Activated CD4-positive, alpha-beta T cell treated with anti-CD3 and anti-CD28 coated beads, Interleukin-2, Interleukin-4, amounts not matched to agents 100 ng/mL and 50 ng/mL, durations not matched to agents 16 hours and 8 hours (primary cell): ENCODE measurements at regions not wholly inside any gene's neighbourhood (a gene's known extent, or its start where the extent isn't known, plus 50 kb on each side); places are given as distances from the start of the nearest gene placed in this dataset.
"Not testable (repeated sequence)": the region's sequence is repeated elsewhere in the genome, so short reads cannot be mapped to it uniquely, and the experiment has no call there.

Source experiments
- DNase-seq: peaks from one replicate; pipeline ENCODE4 v3.0.0-alpha.2; 2020; ENCODE audit warnings: low spot score

DNA sequence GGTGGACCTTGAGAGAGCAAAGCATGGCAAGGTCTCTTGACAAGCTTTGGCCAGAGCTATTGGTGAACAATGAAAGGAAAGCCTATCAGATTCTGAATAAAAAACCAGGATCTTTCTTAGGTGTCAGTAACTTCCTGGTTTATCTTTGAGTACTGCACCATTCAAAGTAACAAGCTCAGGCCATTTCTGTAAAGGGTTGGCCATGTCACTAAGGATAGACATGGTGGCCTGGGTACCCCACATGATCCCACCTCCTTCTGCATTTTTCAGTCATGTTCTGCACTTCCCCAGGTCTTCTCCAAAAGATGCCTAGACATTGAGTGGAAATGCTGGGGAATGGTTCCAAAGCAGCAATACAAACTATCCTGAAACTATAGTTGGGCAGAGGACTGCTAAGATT, 242.0 kb downstream of the ARHGAP12 start:
- no peak for DNase-seq

DNA sequence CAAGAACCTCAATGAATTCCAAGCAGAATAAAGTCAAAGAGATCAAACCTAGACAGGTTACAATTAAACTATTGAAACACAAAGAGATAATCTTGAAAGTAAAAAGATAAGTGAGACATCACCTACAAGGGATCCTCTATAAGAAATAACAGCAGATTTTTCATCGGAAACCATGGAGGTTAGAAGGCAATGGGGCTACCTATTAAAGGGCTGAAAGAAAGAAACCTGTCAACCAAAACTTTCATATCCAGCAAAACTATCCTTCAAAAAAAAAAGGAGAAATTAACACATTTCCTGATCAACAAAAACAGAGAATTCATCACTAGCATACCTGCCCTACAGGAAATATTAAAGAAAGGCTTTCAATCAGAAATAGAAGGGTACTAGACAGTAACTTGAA, 244.9 kb downstream of the ARHGAP12 start:
- no peak for DNase-seq

DNA sequence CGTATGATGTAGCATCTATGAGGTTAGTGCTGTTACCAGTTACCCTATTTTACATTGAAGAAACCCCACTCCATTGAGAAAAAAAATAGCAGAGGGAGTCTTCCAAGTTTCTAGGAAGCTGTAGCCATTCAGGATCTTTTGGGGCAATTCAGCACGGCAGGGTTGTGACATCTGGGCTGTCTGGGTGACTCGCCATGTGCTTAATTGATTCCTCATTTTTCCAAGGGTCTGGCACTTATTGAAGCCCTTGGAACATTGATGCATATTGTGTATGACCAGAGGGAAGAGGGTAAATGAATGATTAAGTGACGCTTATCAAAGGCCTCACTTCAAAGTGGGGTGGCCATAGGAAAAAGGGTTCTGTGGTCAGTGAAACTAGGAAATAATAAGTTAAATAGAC, 248.7 kb downstream of the ARHGAP12 start:
- no peak for DNase-seq

DNA sequence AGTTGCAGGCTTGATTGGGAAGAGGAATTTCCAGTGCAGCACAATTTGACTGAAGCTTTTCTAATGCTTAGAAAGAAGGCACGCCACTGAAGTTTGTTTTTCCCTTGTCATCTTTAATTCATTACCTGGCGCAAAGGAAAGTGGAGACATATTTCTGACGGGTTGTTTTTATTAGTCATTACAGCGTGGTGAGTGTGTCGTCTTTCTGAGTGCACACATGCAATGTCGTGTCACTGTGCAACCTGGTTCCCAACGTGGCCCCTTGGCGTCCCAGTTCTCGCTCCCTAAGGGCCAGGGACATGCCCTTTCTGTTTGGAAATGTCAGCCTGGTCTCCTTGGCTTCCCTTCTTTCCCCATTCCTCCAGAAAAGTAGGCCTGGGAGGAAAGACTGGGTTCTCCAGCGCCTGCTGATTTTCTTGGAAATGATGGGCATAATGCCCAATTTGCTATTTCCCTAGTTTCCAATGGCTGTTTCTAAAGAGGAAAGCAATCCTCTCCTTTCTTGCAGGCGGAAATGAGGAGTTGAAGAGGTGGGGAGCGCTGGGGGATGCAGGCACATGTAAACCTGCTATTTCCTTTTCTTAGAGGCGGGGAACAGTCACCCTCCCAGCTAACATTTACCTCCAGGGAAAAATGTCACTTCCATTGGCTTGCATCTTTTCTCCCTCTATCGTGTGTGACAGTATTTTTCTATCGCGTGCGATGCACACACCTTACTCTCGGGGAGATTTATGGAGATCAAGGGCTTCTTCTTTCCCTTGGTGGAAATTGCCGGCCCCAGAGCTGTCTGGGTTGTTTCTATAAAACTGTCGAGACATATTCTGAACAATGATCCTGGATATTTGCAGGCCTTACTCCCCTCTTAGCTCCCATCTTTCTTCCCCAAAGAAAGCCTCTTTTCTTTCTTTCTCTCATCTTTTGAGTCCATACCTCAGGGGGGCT, 249.8 kb downstream of the ARHGAP12 start:
- DNase-seq: no peak

DNA sequence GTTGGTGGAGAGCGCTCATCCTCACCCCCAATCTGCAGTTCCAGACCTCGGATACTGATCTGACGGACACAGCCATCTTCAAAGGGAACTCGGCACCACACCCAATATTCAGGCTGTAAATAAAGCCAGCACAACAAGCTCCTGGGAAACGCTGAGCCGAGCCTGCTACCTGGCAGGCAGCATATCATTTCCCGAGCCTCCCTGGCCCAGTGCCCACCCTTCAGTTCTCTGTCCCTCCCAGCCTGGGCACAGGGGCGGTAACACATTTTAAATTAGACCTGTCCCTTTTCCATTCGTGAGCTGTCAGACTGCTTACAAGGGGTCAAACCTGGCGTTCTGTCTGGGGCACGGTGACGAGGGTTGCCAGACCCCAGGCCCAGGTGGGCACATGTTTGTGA, 250.5 kb downstream of the ARHGAP12 start:
- DNase-seq: no peak

DNA sequence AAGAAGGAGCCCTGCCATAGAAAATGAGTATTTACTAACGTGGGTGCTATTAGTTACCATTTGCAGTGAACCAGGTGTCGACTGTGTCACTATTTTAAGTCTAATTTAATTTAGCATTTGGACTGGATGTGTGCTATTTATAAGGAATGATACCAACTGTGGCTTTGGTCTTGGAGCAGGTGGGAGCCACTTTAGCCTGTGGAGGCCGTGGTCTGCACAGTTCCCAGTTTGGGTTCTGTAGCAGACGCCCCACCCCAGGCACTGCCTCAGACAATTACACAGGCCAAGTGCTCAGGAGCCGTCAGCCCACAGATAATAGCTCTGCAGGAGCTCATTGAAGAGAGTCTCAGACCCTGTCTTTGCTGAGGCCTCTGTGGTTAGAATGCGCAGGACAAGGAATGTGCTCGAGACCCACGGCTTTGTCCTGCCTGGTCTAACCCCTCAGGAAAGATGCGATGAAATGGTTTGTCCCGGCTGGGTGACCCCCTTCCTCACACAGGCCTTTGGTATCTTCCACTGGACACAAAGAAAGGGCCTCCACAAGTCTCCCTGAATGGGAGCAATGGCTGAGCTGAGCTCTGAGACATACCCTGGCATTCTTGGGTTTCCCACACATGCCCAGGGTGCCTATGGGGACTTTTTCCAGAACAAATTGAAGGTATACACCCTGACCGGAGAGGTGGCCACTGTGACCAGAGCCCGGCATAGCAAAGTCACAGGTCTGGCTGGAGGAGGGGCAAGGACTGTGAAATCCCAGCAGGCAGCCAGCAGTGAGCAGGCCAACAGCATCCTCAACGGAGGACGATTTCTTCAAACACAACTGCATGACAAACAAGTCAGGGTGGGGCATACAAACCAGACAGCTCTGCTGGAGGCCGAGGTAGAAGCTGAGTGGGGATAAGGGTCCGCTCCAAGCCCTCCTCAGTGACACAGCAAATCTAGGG, 251.2 kb downstream of the ARHGAP12 start:
- DNase-seq: no peak

DNA sequence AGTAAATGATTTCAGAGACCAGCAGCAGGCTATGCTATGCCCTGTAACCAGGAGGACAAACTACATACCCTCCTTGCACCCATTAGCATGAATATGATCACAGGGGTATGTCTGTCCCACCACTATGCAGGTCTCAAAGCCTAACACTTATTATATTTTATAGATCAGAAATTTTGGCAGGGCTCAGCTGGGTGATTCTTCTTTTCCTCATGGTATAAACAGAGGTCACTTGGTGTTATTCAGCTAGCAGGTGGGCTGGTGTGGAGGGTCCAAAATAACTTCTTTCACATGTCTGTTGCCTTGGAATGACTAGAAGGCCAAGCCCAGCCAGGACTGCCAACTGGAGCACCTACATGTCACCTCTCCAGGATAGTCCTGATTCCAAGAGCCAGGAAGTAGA, 252.9 kb downstream of the ARHGAP12 start:
- no peak for DNase-seq

DNA sequence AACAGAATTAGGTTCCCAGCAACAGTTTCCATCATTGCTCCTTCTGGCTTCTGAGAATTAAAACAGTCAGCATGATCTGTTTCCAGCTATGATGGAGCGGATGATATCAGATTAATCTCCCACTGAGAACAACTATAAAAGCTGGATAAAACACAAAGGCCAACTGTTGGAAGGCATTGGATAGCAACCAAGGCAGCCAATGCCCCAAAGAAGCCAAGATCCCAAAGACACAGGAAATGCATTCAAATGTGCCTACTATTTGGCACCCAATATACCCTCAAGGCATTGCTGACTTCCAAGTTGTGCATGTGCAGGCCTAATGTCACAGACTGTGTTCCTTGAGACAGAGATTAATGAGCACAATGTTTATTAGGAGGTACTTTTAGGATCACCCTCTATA, 259.3 kb downstream of the ARHGAP12 start:
- DNase-seq: no peak

DNA sequence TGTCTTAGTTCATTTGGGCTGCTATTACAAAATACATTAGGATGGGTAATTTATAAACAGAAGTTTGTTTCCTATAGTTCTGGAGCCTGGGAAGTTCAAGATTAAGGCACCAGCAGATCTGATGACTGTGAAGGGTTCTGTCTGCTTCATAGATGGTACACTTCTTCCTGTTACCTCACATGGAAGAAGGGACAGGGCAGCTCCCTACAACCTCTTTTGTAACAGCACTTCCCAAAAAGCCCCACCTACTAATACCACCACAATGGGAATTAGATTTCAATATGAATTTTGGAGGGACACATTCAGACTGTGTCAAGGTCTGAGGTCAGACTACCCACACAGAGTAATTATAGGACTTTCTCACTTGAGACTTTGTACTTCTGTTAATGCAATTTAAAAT, 260.3 kb downstream of the ARHGAP12 start:
- no peak for DNase-seq

DNA sequence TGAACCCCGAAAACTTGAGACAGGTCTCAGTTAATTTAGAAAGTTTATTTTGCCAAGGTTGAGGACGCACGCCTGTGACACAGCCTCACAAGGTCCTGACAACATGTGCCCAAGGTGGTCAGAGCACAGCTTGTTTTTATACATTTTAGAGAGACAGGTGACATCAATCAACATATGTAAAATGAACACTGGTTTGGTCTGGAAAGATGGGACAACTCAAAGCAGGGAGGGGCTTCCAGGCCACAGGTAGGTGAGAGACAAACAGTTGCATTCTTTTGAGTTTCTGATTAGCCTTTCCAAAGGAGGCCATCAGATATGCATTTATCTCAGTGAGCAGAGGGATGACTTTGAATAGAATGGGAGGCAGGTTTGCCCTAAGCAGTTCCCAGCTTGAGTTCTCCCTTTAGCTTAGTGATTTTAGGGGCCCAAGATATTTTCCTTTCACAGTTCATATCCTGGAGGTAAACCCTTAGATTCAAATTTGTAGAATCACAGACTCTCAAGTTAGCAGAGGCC, 262.8 kb downstream of the ARHGAP12 start:
- DNase-seq: not testable (repeated sequence)

DNA sequence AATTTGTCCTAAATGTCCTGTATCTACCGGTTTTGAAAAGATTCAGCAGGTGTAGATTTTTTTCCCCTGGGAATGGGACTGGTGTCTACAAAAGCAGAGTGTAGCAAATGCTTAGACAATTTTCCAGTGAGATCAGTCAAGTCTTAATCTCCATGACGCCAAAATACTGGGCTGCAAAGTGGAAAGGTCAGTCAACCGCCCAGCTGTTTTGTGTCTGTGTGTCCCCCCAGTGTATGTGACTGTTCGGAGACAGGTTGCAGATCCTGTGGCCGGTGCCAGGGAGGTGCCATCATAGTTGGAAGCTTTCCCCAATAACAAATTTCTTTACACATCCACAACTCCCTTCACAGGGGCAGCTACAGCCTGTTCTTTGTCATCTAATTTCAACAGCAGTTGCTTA, 263.8 kb downstream of the ARHGAP12 start:
- DNase-seq: no peak

DNA sequence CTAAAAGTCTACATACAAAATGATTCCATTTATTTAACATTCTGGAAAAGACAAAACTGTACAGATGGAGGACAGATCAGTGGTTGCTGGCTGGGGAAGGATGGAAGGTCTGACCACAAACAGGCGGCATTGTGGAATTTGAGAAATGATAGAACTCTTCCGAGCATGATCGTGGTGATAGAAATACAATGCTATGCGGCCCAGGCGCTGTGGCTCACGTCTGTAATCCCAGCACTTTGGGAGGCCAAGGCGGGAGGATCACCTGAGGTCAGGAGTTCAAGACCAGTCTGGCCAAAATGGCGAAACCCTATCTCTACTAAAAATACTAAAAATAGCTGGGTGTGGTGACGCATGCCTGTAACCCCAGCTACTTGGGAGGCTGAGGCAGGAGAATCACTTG, 264.6 kb downstream of the ARHGAP12 start:
- not testable (repeated sequence) for DNase-seq

DNA sequence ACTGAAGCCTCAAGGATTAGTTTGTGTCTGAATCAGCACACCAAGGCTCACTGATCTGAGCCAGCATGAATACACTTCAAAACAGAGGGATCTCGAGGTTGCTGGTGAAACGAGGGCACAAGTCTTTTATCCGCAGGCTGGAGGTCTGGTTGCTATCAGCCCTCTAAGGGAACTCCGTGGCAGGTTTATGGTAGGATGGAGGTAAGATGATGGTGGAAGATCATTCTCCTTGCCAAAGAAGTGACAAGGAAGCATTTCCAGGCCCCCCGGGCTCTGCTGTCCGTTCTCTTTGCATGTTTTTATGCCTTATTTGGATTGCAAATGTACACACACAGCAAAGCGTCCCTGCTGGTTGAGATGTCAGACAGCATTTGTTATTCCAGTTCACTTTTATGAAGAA, 268.3 kb downstream of the ARHGAP12 start:
- DNase-seq: no peak

DNA sequence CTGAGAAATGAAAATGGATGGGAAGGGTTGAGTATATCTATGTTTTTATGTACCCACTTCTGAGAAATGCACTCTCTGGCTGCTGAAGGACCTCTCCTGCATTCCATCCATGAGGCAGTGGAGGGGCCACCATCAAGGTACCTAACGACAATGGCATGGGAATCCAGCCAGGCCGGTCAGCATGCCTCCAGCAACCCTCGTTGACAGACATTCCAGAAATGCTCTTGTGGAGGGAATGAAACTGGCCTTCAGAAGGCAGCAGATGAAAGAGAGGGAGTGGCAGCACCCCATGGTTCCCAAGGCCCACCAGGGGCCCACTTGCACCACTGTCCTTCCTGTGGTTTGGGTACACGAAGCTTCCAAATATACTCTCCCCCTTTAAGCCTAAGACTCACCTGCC, 269.0 kb downstream of the ARHGAP12 start:
- DNase-seq: no peak

DNA sequence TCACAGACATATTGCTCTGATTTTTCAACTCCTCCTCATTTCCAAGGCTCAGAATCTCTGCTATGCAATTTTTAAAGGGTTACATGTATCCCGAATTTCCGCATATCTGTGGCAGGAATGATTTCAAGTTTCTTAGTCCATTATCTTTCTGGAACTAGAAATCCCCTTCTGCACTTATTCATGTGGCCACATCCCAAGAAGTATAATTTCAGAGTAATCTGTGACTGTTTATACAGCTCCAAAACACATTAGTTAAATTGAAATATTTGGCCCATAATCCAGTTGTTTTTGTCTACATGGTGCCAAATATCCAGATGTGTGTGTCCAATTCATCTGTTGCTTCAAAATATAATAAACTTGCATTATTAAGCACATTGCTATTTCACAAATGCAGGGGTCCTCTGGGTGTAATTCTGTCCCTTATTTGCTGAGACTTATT, 271.2 kb downstream of the ARHGAP12 start:
- DNase-seq: no peak

DNA sequence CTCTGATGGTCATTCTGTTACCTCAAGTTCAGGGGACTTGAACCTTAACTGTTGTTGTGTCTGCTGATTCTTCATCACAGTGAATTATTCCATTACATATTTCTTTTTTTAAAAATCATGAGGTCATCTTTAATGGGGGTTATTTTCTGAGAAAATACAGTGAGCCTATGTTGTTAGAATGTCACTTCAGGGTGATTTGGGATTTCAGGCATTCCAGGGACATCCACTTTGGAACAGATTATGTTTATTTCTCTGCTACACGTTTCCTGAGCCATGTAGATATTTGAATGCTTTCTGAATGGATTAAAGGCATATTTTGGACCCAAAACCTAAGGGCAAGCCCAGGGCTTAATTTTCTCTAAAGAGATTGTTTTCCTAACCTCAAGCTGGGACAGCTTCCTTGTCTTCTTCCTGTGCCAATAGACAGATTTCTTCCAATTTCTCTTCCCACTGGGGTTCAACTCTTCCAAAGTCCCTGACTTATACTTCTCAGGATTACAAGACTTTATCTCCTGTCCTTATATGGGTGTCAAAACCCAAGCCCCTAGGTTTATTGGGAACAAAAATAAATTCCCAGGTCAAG, 271.7 kb downstream of the ARHGAP12 start:
- DNase-seq: no peak

DNA sequence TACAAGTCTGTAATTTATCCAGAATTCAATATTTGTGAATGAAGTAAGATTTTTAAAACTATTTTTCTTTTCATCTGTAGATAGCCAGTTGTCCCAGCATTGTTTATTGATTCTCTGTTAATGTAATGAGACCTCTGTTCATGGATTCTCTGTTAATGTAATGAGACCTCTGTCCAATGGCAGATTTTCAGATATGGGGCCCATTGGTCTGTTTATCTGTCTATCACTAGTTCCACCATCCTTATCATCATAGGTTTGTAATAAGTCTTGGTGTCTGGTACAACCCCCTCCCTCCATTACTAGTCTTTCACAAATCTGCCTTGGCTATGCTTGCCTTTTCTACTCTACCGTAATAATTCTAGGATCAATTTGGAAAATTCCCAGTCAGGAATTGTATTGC, 276.6 kb downstream of the ARHGAP12 start:
- DNase-seq: no peak

DNA sequence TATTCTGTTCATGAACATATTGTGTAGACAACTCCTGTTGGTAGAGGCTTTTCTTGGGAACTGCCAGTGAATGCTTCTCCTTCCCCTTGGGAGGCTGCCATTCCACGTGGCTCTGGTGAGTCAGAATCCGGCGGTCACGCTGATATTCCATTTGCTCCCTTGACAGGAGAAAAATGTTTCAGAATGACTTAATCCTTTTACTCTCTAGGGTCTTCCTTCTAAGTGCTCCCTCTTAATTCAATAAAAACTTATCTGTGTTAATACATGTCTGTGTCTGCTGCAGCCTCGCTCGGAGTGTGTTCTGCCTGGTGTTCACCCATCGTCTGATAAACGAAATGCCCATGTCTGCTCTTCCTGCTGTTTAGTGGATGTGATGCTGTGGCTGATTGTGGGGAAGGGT, 278.6 kb downstream of the ARHGAP12 start:
- no peak for DNase-seq

DNA sequence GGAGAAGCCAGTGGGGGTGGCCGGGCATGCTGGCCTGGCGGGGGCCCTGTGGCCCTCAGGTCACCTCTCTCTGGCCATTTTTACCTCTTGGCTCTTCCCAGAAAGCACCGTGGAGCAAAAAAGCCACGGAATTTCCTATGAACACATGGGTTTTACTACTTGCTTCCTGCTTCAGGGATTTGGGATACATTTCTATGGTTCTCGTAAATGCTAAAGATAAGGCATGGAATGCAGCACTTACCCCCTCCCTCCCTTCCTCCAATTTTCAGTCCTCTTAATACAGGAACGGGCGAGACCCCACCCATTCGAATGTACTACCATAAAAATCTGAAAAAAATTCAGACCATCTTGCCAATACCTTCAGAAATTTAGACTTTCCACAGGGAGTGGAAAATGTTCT, 279.7 kb downstream of the ARHGAP12 start:
- DNase-seq: no peak

DNA sequence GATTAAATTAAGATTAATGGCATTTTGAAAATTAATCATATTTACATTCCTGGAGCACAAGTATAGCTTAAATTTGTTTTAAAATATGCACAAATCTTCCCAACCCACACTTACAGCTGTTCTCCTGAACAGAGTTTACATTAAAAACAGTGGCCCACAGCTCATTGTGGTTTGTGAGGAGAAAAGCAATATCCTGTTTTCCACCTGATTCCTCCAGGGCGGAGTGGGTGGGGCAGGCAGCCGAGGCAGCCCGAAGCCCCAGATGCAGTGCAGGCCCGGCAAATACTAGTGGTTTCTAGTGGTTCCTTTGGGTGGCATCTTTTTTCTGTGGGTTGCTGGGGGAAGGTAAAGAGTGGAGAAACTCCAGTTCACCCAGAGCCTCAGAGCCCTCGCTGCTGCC, 280.8 kb downstream of the ARHGAP12 start:
- DNase-seq: no peak

DNA sequence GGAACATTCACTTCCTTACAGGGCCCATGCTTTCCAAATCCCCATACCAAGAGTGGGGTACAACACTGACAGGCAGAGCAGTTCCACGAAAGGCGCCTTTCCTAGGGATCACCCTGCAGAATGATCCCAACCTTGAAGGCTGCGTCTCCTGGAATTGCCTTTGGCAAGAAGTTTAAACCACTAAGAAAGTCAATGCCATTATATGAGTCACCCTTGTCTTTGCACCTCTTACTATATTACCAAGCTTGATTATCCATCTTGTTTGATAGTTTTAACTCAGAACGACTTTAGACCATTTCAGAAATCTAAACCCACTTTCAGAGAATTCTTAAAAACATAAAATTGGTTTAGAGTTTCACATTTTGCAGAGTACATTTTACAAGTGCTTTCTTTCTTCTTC, 282.1 kb downstream of the ARHGAP12 start:
- DNase-seq: no peak

DNA sequence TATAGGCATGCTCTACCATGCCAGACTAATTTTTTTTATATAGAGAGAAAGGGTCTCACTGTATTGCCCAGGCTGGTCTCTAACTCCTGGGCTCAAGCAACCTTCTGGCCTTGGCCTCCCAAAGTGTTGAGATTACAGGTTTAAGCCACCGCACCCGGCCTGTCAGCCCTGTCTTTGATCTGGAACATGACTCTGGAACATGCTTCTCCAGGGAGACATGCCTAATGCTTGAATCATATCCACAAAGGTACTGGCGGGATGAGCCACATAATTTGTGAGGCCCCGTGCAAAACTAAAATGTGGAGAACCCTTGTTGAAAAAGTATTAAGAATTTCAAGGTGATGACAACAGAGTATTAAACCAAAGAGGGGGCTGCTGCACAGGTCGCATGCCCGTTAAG, 282.8 kb downstream of the ARHGAP12 start:
- DNase-seq: no peak
